GM10248 (cell line): ENCODE measurements at regions not wholly inside any gene's neighbourhood (a gene's known extent, or its start where the extent isn't known, plus 50 kb on each side); places are given as distances from the start of the nearest gene placed in this dataset.
"Not testable (repeated sequence)": the region's sequence is repeated elsewhere in the genome, so short reads cannot be mapped to it uniquely, and the experiment has no call there.

Experiments
- CTCF ChIA-PET: fragments of 300-600 bp; sonication (Branson Sonifier 250); formaldehyde crosslinking; extraction: SDS; loops from one replicate; lab custom pipeline; 2021; ENCODE audit warnings: antibody characterized with exemption; lab: Yijun Ruan, JAX
- POLR2A ChIA-PET: fragments of 350-650 bp; sonication (Branson Sonifier 250); formaldehyde crosslinking; extraction: SDS; loops from one replicate; lab custom pipeline; 2020; ENCODE audit warnings: antibody characterized with exemption; lab: Yijun Ruan, JAX
- DNase-seq: peaks from one replicate; pipeline ENCODE4 v3.0.0; 2012; ENCODE audit errors: extremely low spot score
- CTCF ChIP-seq: IDR thresholded peaks from 2 replicates; pipeline ENCODE4 v1.5.1; 2012; ENCODE audit warnings: mild to moderate bottlenecking, low read depth; ENCODE audit errors: extremely low read depth, missing control alignments, control extremely low read depth

GRCh38 chr5:51802551-51803184 lies 419.4 kb downstream of the ISL1 start:
- POLR2A ChIA-PET: no interaction called here
- no peak for TF ChIP-seq CTCF
- CTCF ChIA-PET: interaction anchor here (2.2 kb wide), 1 partner anchor 15 kb away, joined by 7 read pairs; no protein-coding TSS in a partner anchor
- no peak for DNase-seq

GRCh38 chr5:51806677-51807076 lies 423.4 kb downstream of the ISL1 start:
- no peak for DNase-seq
- no peak for TF ChIP-seq CTCF
- POLR2A ChIA-PET: no interaction called here
- CTCF ChIA-PET: no interaction called here

GRCh38 chr5:51810592-51810991 lies 427.3 kb downstream of the ISL1 start:
- DNase-seq: no peak
- ChIA-PET POLR2A (no interaction called here), CTCF (no interaction called here)
- TF ChIP-seq CTCF: no peak

- ChIA-PET POLR2A (no interaction called here), CTCF (no interaction called here)
- no peak for TF ChIP-seq CTCF
- no peak for DNase-seq
Measured at GRCh38 chr5:51811883-51812471, 428.7 kb downstream of the ISL1 start.

- DNase-seq, CTCF ChIA-PET, POLR2A ChIA-PET: not testable (repeated sequence)
Measured at GRCh38 chr5:51814817-51815216, 431.6 kb downstream of the ISL1 start.

- CTCF ChIA-PET: interaction anchor here (1.0 kb wide), 1 partner anchor 11 kb away, joined by 4 read pairs; no protein-coding TSS in a partner anchor
- TF ChIP-seq CTCF: no peak
- POLR2A ChIA-PET: no interaction called here
- DNase-seq: no peak
Measured at GRCh38 chr5:51816427-51816826, 433.2 kb downstream of the ISL1 start.

- ChIA-PET CTCF (no interaction called here), POLR2A (no interaction called here)
- no peak for TF ChIP-seq CTCF
- DNase-seq: no peak
Measured at GRCh38 chr5:51821697-51822096, 438.4 kb downstream of the ISL1 start.
